Neural cell (in vitro differentiated cells): ENCODE measurements at regions not wholly inside any gene's neighbourhood (a gene's known extent, or its start where the extent isn't known, plus 50 kb on each side); places are given as distances from the start of the nearest gene placed in this dataset.

ENCODE experiments used
- EP300 ChIP-seq: fragments of 450-650 bp; conservative IDR thresholded peaks from 2 replicates; pipeline ENCODE4 v1.6.1; 2014; ENCODE audit warnings: antibody characterized with exemption, mild to moderate bottlenecking, moderate library complexity; ENCODE audit not compliant: poor library complexity, severe bottlenecking
- EZH2 ChIP-seq: fragments of 200-600, 300-800 bp; shearing (Covaris generic), sonication (generic); IDR thresholded peaks from 2 replicates; pipeline ENCODE4 v1.6.1; 2014; ENCODE audit warnings: antibody characterized with exemption, low read length, borderline replicate concordance, mild to moderate bottlenecking; ENCODE audit not compliant: insufficient read depth, poor library complexity, severe bottlenecking
- MXI1 ChIP-seq: fragments of 450-650 bp; conservative IDR thresholded peaks from 2 replicates; pipeline ENCODE4 v1.6.1; 2014; ENCODE audit warnings: antibody characterized with exemption, mild to moderate bottlenecking; ENCODE audit not compliant: poor library complexity, severe bottlenecking
- POLR2AphosphoS5 ChIP-seq: IDR thresholded peaks from 2 replicates; pipeline ENCODE4 v1.6.1; 2012
- RAD21 ChIP-seq: fragments of 450-650 bp; conservative IDR thresholded peaks from 2 replicates; pipeline ENCODE4 v1.6.1; 2014; ENCODE audit warnings: antibody characterized with exemption, mild to moderate bottlenecking, moderate library complexity
- SMC3 ChIP-seq: fragments of 450-650 bp; conservative IDR thresholded peaks from 2 replicates; pipeline ENCODE4 v1.6.1; 2014; ENCODE audit warnings: antibody characterized with exemption, mild to moderate bottlenecking, moderate library complexity; ENCODE audit not compliant: poor library complexity
- TAF1 ChIP-seq: IDR thresholded peaks from 2 replicates; pipeline ENCODE4 v1.6.1; 2012; ENCODE audit warnings: low read depth
- TF ChIP-seq, protein P1 (sequence below): fragments of 450-650 bp; IDR thresholded peaks from 2 replicates; pipeline ENCODE4 v1.5.1; 2014; ENCODE audit warnings: antibody characterized with exemption, mild to moderate bottlenecking, moderate library complexity; ENCODE audit not compliant: poor library complexity, severe bottlenecking
- TF ChIP-seq, protein P2 (sequence below): IDR thresholded peaks from 2 replicates; pipeline ENCODE4 v1.6.1; 2012; ENCODE audit warnings: borderline replicate concordance

DNA sequence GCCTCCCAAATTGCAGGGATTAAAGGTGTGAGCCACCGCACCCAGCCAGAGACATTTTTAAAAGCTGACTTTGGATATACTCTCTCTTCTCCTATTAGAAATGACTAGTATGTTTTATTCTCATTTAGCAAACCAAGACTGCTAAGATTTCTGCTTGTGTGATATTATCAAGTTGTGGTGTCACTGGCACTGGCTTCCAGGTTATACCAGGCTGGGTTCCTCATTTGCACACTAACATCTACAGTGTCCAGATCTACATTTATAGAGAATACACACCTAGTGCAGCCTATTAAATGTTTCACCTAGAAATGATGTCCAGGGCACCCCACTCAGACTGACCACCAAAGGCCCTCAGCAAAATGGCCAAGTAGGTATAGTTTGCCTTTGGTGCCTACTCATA is 49.9 kb upstream of the FOXN2 start:
- TF ChIP-seq, protein P1, sequence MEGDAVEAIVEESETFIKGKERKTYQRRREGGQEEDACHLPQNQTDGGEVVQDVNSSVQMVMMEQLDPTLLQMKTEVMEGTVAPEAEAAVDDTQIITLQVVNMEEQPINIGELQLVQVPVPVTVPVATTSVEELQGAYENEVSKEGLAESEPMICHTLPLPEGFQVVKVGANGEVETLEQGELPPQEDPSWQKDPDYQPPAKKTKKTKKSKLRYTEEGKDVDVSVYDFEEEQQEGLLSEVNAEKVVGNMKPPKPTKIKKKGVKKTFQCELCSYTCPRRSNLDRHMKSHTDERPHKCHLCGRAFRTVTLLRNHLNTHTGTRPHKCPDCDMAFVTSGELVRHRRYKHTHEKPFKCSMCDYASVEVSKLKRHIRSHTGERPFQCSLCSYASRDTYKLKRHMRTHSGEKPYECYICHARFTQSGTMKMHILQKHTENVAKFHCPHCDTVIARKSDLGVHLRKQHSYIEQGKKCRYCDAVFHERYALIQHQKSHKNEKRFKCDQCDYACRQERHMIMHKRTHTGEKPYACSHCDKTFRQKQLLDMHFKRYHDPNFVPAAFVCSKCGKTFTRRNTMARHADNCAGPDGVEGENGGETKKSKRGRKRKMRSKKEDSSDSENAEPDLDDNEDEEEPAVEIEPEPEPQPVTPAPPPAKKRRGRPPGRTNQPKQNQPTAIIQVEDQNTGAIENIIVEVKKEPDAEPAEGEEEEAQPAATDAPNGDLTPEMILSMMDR = no peak
- TF ChIP-seq EZH2 (no peak), SMC3 (no peak), EP300 (no peak), RAD21 (no peak), POLR2AphosphoS5 (no peak), TAF1 (no peak), MXI1 (no peak)
- TF ChIP-seq, protein P2, sequence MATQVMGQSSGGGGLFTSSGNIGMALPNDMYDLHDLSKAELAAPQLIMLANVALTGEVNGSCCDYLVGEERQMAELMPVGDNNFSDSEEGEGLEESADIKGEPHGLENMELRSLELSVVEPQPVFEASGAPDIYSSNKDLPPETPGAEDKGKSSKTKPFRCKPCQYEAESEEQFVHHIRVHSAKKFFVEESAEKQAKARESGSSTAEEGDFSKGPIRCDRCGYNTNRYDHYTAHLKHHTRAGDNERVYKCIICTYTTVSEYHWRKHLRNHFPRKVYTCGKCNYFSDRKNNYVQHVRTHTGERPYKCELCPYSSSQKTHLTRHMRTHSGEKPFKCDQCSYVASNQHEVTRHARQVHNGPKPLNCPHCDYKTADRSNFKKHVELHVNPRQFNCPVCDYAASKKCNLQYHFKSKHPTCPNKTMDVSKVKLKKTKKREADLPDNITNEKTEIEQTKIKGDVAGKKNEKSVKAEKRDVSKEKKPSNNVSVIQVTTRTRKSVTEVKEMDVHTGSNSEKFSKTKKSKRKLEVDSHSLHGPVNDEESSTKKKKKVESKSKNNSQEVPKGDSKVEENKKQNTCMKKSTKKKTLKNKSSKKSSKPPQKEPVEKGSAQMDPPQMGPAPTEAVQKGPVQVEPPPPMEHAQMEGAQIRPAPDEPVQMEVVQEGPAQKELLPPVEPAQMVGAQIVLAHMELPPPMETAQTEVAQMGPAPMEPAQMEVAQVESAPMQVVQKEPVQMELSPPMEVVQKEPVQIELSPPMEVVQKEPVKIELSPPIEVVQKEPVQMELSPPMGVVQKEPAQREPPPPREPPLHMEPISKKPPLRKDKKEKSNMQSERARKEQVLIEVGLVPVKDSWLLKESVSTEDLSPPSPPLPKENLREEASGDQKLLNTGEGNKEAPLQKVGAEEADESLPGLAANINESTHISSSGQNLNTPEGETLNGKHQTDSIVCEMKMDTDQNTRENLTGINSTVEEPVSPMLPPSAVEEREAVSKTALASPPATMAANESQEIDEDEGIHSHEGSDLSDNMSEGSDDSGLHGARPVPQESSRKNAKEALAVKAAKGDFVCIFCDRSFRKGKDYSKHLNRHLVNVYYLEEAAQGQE = no peak
